H1 (cell line): ENCODE measurements at regions not wholly inside any gene's neighbourhood (a gene's known extent, or its start where the extent isn't known, plus 50 kb on each side); places are given as distances from the start of the nearest gene placed in this dataset.

Experiments used
- ASH2L ChIP-seq: fragments of 200-600, 300-600 bp; sonication (generic); IDR thresholded peaks from one replicate; pipeline ENCODE4 v1.7.1; 2017; ENCODE audit warnings: low read length
- ATF3 ChIP-seq: IDR thresholded peaks from 2 replicates; pipeline ENCODE4 v1.6.1; 2011; ENCODE audit warnings: low read depth, mild to moderate bottlenecking, low read length; ENCODE audit not compliant: insufficient read depth
- CHD7 ChIP-seq: fragments of 300-600 bp; sonication (generic); IDR thresholded peaks from 2 replicates; pipeline ENCODE4 v1.7.1; 2012; ENCODE audit warnings: low read length, moderate library complexity, mild to moderate bottlenecking, inconsistent platforms; ENCODE audit not compliant: insufficient replicate concordance
- FOSL1 ChIP-seq: IDR thresholded peaks from 2 replicates; pipeline ENCODE4 v1.6.1; 2011; ENCODE audit warnings: mild to moderate bottlenecking, low read depth, low read length, moderate library complexity; ENCODE audit not compliant: insufficient read depth
- NRF1 ChIP-seq: IDR thresholded peaks from 2 replicates; pipeline ENCODE4 v1.6.1; 2011; ENCODE audit warnings: mild to moderate bottlenecking, low read depth, low read length, improper control_type of control experiment
- SIX5 ChIP-seq: IDR thresholded peaks from 2 replicates; pipeline ENCODE4 v1.6.1; 2011; ENCODE audit warnings: mild to moderate bottlenecking, low read depth, low read length
- USF2 ChIP-seq: IDR thresholded peaks from 2 replicates; pipeline ENCODE4 v1.6.1; 2011; ENCODE audit warnings: low read length, improper control_type of control experiment

- no peak for TF ChIP-seq CHD7
- TF ChIP-seq ATF3 = no peak
- TF ChIP-seq NRF1 = no peak
- TF ChIP-seq SIX5 = no peak
- TF ChIP-seq ASH2L = no peak
- no peak for TF ChIP-seq USF2
- TF ChIP-seq FOSL1 = no peak
Observed at GRCh38 chr7:156143683-156144082, 331.4 kb upstream of the SHH start (continued).
